Lung (tissue), 12 donors: ENCODE measurements at regions not wholly inside any gene's neighbourhood (a gene's known extent, or its start where the extent isn't known, plus 50 kb on each side); places are given as distances from the start of the nearest gene placed in this dataset. TPM values are rescaled to one million over a fixed set of nuclear protein-coding genes. Genes with fewer than 3 reads are reported as not detected.

Experiments
- ATAC-seq: fragments of 200-7000 bp; cut with Tn5 transposase; one replicate; pipeline ENCODE4 v1.9.1; 2020; ENCODE audit warnings: moderate number of reproducible peaks; ENCODE audit not compliant: insufficient read depth, low FRiP score
- DNase-seq, 3 donors: peaks; one replicate each; pipeline ENCODE4 v3.0.0-alpha.2; 2013 to 2017
- H3K27ac ChIP-seq, 2 donors: one replicate each; pipeline ENCODE4 v1.5.1; 2013; ENCODE audit warnings: mild to moderate bottlenecking in 2 of 2, moderate library complexity in 2 of 2, control low read depth in 1 of 2, inconsistent platforms in 1 of 2, low read depth in 1 of 2, low read length in 1 of 2
- H3K27me3 ChIP-seq, 3 donors: one replicate each; pipeline ENCODE4 v1.5.1; 2013; ENCODE audit warnings: low read length in 2 of 3; ENCODE audit not compliant: control insufficient read depth in 3 of 3, insufficient read depth in 3 of 3
- H3K36me3 ChIP-seq, 4 donors: one replicate each; pipeline ENCODE4 v1.5.1; 2013; ENCODE audit warnings: low read length in 4 of 4, mild to moderate bottlenecking in 1 of 4, moderate library complexity in 1 of 4; ENCODE audit not compliant: control insufficient read depth in 4 of 4, insufficient read depth in 4 of 4
- H3K4me1 ChIP-seq, 5 donors: one replicate each; pipeline ENCODE4 v1.5.1; 2013; ENCODE audit warnings: low read length in 5 of 5, mild to moderate bottlenecking in 2 of 5, moderate library complexity in 1 of 5; ENCODE audit not compliant: control insufficient read depth in 5 of 5, insufficient read depth in 5 of 5
- H3K4me3 ChIP-seq: one replicate; pipeline ENCODE4 v1.5.1; 2013; ENCODE audit warnings: mild to moderate bottlenecking, control low read depth, moderate library complexity
- H3K9ac ChIP-seq, 2 donors: one replicate each; pipeline ENCODE4 v1.5.1; 2013; ENCODE audit warnings: low read length in 2 of 2, control low read depth in 1 of 2; ENCODE audit not compliant: insufficient read depth in 1 of 2
- H3K9me3 ChIP-seq, 4 donors: one replicate each; pipeline ENCODE4 v1.5.1; 2013; ENCODE audit warnings: low read length in 3 of 4, mild to moderate bottlenecking in 1 of 4, moderate library complexity in 1 of 4; ENCODE audit not compliant: control insufficient read depth in 4 of 4, insufficient read depth in 3 of 4
- CTCF ChIP-seq: IDR thresholded peaks from 2 replicates; pipeline ENCODE4 v1.5.1; 2012; ENCODE audit warnings: mild to moderate bottlenecking; ENCODE audit errors: control extremely low read depth, extremely low read depth
- WGBS, 2 donors: extraction: QIAGEN DNeasy Blood & Tissue Kit; methylation state at CpG; one replicate each; pipeline ENCODE4 v1.1.7; 2013; 5-methylcytosine and 5-hydroxymethylcytosine counted together
- small RNA-seq: library from RNA; depleted of rRNA; stranded (forward); fragments of <200 nt; gene quantifications from one replicate; pipeline ENCODE3, GENCODE V24; 2014; ENCODE audit warnings: low replicate concordance
- donor health status: control.
- donor health status: control.
- donor health status: Bipolar disorder and iron deficiency.
- donor health status: healthy.
- donor health status: DM: yes; HTN: yes; CAD: no.

DNA sequence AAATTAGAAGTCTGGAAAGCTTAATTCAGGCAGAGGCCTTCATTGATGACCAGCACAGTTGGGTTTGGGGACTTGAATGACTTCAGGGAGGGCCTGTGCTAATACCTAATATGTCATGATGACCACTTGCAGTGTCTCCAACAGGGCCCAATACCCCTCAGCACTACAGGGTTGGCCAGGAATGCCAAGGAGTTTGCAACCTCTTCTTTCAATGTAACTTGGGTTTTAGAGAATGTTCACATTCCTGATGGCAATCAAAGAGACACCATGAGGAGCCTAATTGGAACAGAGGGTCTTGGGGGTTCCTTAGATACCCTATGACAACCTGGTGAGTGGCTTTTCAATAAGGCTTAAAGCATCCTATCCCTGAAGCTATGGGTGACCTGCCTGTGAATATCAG is 52.4 kb upstream of the ST8SIA3 start:
- no peak for DNase-seq
- no peak for ATAC-seq
- TF ChIP-seq CTCF: no peak

DNA sequence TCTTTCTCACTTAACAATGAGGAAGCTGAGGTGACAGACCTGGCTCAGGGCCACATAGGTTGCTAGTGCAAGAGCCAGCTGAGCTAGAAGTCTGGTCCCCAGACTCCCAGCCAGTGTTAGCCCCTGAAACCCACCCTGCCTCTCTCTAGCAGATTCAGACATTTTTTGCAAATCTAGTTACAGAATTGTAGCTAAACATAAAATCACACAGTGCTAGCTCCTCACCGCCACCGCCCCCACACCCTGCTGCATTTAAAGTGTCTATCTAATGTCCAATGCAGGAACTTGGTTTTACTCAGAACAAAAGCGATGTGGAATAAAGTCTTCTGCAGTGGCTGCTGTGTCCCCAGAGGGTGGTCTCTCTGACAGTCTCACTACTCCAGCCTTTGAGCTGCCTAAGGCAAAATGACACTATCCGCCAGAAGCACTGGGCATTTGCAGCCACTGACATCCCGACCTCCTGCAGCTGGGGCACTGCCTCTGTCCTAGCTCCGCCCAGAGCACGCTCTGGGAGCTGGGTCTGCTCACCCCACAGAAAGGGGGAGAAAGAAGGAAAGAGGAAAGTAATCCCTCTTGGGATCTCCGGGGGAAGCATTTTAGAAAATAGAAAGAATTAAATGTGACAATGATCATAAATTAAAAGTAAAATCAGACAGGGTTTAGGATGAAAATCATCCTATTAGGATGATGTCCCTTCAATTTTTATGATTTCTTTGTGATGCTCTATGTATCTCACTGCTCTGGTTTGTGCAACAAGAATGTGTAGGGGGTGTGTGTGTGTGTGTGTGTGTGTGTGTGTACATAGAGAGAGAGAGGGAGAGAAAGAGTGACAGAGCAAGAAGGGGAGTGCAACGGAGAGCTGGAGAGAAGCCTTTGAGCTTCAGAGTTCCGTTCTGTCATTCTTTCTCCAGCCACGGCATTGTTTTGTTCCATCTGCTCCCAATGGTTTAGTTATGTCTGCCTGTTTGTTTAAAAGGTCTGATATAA is 50.5 kb upstream of the ST8SIA3 start:
- peaks cover 0 to 5% (median 0%) of the 10 kb centered on the region in 4 donors for H3K9me3 ChIP-seq
- 44 to 56% methylated on average over 11 of the region's 11 CpGs for WGBS, 2 donors
- no peaks in the 10 kb centered on the region for H3K36me3 ChIP-seq
- no peak for ATAC-seq
- H3K9ac ChIP-seq: no peak overlapping the region
- peaks cover 0 to 6% (median 0%) of the 10 kb centered on the region in 3 donors for H3K27me3 ChIP-seq
- no peak overlapping the region for H3K27ac ChIP-seq
- DNase-seq: peak in 1 of 3 donors; percentile 5
- H3K4me3 ChIP-seq: no peak overlapping the region
- no peak for TF ChIP-seq CTCF
- no peaks in the 10 kb centered on the region for H3K4me1 ChIP-seq

More for the DNA sequence above, 52.4 kb upstream of the ST8SIA3 start:
- no peaks in the 10 kb centered on the region for H3K36me3 ChIP-seq
- no peaks in the 10 kb centered on the region for H3K4me1 ChIP-seq
- H3K9me3 ChIP-seq: peaks cover 0 to 5% (median 0%) of the 10 kb centered on the region in 4 donors
- H3K9ac ChIP-seq: no peak overlapping the region
- no peak overlapping the region for H3K27ac ChIP-seq
- H3K4me3 ChIP-seq: no peak overlapping the region
- peaks cover 0 to 6% (median 0%) of the 10 kb centered on the region in 3 donors for H3K27me3 ChIP-seq

Small RNA genes lying in the stretch of these regions (small RNA-seq; reads per million reads assigned to genes)
- gene RNU6-737P: not detected
